Gastroesophageal sphincter (tissue), 3 donors: ENCODE measurements at regions not wholly inside any gene's neighbourhood (a gene's known extent, or its start where the extent isn't known, plus 50 kb on each side); places are given as distances from the start of the nearest gene placed in this dataset.

Source experiments
- EP300 ChIP-seq: sonication (generic); formaldehyde crosslinking; IDR thresholded peaks from one replicate; pipeline ENCODE4 v1.6.1; 2017; ENCODE audit warnings: antibody characterized with exemption, mild to moderate bottlenecking
- TF ChIP-seq, protein P1 (sequence below), 4 experiments: fragments of 200-600 bp in 2 of 4; fragments of 450-650 bp in 2 of 4; sonication (generic) in 1 of 4; IDR thresholded peaks; one replicate each; pipeline ENCODE4 v1.5.1; 2017 to 2019; ENCODE audit warnings: antibody characterized with exemption in 4 of 4, mild to moderate bottlenecking in 2 of 4, moderate library complexity in 2 of 4

DNA sequence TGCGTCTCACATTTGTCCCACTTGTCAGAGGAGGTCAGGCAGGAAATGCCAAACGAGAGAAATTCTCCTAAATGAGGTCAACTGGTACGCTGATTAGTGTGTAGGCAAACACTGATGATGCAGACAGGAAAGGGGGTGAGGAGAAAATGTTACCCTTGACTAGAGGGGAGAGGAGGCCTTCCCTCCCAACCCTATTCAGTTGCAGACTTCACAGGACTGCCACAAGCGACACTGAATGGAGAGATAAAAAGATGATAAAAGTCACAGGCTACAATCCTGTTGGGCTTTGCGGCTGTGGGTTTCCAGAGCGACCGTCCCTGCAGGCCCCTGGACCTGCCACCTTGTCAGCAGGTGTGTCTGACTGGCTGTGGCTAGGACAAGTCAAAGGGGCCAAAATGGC is 569.4 kb downstream of the CDH26 start:
- TF ChIP-seq, protein P1, sequence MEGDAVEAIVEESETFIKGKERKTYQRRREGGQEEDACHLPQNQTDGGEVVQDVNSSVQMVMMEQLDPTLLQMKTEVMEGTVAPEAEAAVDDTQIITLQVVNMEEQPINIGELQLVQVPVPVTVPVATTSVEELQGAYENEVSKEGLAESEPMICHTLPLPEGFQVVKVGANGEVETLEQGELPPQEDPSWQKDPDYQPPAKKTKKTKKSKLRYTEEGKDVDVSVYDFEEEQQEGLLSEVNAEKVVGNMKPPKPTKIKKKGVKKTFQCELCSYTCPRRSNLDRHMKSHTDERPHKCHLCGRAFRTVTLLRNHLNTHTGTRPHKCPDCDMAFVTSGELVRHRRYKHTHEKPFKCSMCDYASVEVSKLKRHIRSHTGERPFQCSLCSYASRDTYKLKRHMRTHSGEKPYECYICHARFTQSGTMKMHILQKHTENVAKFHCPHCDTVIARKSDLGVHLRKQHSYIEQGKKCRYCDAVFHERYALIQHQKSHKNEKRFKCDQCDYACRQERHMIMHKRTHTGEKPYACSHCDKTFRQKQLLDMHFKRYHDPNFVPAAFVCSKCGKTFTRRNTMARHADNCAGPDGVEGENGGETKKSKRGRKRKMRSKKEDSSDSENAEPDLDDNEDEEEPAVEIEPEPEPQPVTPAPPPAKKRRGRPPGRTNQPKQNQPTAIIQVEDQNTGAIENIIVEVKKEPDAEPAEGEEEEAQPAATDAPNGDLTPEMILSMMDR (IDR thresholded peaks at IDR 0.05): no peak
- no peak for TF ChIP-seq EP300
